Head of caudate nucleus (tissue), 42 donors: ENCODE measurements at regions not wholly inside any gene's neighbourhood (a gene's known extent, or its start where the extent isn't known, plus 50 kb on each side); places are given as distances from the start of the nearest gene placed in this dataset.

Experiments used
- DNase-seq, 42 donors: peaks; one replicate each; pipeline versions ENCODE4 v3.0.0 to v3.0.0-alpha.2; 2020 to 2021; ENCODE audit warnings: mixed read lengths in 7 of 42
- intact Hi-C: fragments of 100-400 bp; cut with DNase I; formaldehyde crosslinking; loops from one replicate; pipeline ENCODE4 v1.15.0; 2022

DNA sequence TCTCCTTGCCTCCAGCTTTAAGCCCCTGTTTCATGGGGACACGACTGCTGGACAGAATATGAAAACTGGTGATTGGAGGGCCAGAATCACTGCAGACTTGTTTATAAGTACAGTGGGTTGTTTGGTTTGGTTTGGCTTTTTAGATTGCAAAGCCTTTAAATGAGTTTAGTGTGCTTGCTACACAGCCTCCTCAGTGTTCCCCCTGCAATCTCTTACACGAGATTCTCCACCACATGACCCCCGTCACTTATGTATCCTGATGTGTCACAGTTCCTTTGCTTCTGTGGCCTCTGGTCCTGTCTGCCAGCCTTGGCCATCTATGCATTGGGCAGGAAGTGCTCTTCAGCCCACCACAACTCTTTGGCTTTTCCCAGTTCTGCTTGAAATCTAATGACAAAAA is 103.7 kb upstream of the ANKRD1 start:
- intact Hi-C loops, result no loop called here
- DNase-seq, result peak in 1 of 42 donors; percentile 33

DNA sequence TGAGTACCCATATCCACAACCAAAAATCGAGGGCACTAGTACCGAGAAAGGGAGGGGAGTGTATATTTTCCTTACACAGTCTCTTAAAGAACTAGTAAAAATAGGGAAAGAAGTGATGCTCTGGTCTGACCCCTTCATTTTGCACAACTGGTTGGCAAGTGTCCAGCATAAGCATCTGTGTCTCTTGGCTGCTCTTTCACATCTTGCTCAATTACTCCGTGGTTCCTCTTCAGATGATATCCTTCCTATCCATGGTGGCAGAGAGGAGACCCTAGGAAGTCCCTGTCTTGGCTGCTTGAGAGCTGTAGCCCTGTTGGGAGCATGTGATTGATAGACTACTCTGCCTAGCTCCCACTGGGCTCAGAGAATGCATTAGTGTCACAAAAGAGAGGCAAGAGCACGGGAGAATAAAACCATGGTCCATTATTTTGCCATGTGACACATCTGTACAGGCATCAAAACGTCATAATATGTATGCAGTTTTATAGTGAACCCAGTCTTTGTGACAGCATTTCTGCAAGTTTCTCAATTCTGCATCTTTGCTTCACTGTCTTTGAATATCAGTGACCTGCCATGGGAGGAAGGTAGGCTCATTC is 111.8 kb upstream of the ANKRD1 start:
- intact Hi-C loops, result no loop called here
- DNase-seq, result peak in 7 of 42 donors; percentile 19 to 50 (median 37)

DNA sequence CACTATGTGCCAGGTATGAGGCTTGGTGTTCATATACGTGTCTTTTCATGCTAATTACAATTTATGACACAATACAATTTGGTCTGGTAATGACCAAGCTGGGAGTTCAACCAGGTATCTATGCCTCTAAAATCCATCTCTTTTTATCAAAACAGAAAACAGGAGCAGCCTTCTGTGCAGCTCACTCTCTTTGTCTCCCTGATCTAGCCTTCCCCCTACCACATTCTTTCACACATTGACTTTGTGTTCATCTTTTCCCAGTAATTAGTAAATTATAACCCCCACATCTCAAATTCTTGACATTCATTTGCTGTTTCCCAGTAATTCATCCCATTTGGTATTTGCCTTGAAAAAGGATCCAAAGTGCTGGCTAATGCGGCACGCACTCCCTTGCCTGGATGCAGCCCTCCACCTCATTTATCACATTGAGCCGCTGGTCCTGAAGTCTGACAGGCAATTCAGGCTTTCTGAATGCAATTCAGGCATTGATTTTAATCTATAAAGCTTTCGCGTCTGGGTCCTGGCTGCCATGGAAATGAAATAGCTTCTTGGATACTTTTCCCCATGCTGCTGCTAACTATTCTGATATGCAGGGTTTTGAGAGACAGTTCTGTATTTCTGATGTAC is 112.5 kb upstream of the ANKRD1 start:
- no peak for DNase-seq
- intact Hi-C loops, result no loop called here

DNA sequence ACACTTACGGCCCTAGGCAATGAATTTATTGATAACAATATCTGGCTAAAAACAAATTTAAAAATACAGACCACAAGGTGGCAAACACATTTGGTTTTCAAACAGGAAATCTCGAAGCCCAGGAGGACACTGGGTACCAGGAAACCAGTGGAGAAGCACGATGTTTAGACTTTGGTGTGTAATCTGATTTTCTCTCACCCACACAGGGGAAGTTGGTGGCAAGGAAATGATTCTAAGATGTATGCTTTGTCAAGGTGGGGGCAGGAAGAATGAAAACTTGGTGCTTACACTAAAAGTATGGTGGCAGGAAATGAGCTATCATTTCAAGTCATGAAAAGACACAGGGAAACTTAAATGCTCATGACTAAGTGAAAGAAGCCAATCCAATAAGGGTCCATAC is 113.2 kb upstream of the ANKRD1 start:
- intact Hi-C loops, result no loop called here
- DNase-seq, result no peak

DNA sequence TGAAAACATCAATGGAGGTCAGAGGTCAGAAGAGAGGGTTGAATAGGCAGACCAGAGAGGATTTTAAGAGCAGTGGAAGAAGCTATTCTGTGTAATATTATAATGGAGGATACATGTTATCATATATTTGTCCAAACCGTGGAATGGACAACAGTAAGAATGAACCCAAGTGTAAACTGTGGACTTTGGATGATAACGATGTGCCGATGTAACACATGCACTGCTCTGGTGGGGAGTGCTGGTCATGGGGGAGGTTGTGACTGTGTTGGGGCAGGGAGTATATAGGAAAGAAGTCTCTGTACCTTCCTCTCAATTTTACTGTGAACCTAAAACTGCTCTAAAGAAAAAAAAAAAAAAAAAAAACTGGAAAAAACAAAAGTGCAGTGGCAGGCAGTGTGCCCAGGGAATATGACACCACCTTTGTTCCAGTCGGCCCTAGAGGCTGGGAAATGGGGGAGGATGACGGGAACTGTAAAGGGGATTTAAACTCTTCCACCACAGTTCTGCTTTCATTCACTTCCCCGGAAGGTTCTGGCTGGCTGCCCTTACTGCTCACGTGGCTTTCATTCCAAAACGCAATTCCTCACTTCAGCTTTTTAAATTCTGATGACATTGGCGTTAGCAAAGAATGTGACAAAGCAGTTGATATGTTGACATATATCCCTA is 113.7 kb upstream of the ANKRD1 start:
- intact Hi-C loops, result no loop called here
- peak in 40 of 42 donors; percentile 16 to 81 (median 52) for DNase-seq

DNA sequence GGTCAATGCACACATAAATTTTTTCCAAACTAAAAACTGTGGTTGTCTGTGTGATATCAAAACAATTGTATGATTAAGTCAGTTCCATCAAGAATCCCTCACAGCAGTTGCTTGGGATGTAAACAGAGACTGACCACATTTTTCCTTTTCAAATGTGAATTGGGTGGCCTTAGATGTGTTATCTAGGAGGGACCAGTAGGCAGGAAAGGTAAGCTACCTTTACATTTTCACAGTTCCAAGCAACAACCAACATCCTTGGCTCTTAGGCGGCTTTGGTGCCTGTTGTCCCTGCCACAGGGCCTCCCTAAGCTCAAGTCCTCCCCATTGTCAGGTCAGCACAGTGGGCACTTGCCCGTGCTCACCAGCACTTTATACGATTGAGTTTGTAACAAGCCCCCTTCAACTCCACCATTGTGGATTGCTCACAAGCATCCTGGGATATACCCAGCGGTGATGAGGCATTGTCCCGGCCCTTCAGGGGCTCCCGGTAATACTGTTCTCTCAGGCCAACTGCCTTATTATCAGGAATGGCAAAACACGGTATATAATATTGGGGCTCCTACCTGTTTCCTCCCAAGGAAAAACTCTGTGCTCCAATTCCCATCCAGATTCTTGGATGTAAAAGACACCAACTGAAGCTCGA is 114.9 kb upstream of the ANKRD1 start:
- intact Hi-C loops, result no loop called here

DNA sequence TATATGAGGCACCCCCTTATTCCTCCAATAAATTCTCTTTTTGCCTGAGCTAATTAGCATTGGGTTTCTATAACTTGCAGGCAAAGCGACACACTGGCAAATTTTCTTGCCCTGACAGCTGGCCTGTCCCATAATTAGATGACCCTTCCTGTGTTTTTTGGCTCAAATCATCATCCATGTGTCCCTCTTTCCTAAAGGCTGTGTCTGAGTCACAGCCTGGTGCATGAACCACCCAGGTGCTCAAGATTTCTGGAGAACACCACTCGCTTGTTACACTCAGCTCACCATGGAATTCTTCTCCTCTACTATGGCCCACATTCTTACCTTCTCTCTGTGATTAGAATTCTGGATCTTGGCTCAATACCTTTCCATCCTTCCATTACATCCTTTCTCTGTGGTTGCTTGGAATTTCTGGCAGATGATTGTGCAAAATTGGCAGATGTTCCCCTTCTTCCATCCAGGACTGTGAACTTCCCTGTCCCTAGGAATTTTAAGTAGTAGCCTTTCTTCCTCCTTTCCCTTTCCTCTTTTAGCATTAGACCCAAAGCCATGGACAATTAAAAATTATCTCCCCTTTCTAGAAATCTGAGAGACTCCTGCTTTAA is 116.0 kb upstream of the ANKRD1 start:
- DNase-seq, result no peak
- intact Hi-C loops, result no loop called here

More for the DNA sequence above, 114.9 kb upstream of the ANKRD1 start:
- no peak for DNase-seq

DNA sequence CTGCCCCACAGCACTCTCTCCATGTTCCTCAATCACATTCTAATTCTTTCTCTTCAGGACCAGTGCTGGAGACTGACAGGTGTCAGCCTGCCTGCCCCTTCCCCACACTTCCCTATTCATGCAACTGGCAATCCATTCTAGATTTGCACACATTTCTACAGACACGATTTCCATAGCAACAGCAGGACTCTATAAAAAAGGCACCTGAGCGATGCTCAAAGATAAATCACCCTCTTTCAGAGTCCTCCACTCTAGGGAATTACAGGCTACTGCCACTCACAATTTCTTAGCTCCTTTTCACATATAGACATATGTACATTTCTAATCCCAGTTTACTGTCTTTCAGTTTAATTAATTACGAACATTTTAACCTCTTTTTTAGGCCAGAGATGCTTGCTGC is 118.1 kb upstream of the ANKRD1 start:
- intact Hi-C loops, result no loop called here

DNA sequence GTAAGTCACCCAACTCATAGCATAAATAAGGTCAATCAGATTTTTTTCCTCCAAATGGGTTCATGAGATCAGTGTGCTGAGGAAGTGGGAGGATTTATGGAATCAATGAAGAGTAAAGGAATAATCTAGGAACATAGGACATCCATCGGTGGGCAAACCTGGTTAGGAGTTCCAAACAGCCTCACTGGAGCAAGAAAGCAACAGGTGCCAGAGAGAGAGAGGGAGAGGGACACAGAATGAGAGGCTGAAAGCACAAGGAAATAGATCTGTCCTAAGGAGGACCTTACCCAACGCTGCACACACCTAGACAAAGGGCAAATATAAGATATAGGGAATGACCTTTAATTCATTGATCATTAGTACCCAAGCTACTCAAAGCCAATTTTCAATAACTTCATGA is 119.5 kb upstream of the ANKRD1 start:
- intact Hi-C loops, result no loop called here
- DNase-seq, result no peak

More for the DNA sequence above, 118.1 kb upstream of the ANKRD1 start:
- no peak for DNase-seq

DNA sequence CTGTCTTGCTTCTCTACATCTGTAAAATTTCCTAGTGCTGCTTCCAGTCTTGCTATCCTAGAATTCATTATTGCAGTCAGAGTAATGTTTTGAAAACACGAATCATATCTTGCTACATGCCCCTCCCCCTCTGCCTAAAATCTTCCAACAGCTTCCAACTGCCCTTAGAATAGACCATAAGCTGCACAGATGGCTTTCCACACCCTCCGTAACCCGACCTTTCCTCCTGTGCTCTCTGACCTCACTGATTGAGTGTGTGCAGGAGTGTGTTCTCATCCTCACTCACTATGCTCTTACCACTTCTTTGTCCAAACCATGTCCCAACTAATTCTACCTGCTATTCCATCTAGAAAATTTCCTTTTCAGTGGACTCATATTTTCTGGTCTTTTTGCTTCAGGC is 121.2 kb upstream of the ANKRD1 start:
- intact Hi-C loops, result no loop called here
- DNase-seq, result no peak

DNA sequence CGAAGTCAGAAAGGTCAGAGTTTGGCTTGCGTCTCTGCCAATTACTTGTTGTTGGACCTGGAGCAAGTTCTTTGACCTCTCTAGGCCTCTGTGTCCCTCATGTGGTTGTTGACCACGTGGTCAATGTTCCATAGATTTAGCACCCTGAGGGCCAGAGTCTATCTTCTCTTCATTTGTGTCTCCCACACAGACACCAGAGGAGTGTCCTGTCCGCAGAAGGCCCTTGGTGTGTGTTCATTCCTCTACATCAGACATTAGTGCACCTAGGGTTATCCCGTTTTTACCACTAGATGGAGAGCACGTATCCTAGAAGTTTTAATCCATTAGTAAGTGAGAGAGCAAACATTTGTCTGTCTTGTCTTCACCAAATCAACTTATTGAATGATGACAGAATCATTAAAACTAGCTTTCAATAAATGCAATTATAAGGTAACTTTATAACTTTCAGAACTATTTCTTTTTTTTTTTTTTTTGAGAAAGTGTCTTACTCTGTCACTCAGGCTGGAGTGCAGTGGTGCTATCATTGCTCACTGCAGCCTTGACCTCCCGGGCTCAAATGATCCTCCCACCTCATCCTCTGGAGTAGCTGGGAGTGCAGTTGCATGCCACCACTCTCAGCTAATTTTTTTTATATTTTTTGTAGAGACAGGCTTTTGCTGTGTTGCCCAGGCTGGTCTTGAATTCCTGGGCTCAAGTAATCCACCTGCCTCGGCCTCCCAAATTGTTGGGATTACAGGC is 122.5 kb upstream of the ANKRD1 start:
- intact Hi-C loops, result no loop called here
- DNase-seq, result peak in 1 of 42 donors; percentile 40

DNA sequence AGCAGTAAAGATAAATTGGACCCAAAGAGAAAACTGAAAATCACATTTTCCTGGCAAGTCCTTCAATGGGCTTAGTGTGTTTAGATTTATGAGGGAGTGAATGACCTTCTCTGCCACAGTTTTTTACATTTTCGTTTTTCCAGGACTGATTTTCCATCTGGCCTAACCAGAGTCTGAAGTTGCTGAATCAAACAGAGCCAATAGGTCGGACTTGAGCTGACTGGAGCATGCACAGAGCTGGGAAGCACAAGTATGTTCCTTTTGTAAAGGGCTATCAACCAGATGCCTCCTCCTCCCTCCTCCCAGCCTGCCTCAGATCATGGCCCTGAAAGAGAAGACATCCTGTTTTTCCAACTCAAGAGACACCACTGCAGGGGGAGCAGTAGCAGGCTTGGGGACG is 126.0 kb upstream of the ANKRD1 start:
- intact Hi-C loops, result no loop called here
- DNase-seq, result no peak

DNA sequence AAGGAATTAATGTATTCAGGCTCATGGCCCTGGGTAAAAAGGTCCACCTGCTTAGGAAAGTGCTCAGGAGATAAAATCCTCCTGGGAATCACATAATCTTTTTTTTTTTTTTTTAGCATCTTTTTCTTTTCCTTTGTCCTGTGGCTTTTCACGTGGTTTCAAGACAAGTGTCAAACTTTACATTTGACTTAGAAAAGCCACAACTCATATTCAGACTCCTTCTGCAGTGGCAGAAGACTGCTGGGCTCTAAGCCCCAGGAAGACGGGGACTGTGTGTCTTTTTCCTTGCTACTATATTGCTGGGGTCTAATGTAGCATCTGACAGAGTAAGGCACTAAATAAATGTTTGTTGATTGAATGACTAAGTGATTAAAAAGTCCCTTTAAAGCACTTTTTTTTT is 127.5 kb upstream of the ANKRD1 start:
- intact Hi-C loops, result no loop called here
- no peak for DNase-seq

DNA sequence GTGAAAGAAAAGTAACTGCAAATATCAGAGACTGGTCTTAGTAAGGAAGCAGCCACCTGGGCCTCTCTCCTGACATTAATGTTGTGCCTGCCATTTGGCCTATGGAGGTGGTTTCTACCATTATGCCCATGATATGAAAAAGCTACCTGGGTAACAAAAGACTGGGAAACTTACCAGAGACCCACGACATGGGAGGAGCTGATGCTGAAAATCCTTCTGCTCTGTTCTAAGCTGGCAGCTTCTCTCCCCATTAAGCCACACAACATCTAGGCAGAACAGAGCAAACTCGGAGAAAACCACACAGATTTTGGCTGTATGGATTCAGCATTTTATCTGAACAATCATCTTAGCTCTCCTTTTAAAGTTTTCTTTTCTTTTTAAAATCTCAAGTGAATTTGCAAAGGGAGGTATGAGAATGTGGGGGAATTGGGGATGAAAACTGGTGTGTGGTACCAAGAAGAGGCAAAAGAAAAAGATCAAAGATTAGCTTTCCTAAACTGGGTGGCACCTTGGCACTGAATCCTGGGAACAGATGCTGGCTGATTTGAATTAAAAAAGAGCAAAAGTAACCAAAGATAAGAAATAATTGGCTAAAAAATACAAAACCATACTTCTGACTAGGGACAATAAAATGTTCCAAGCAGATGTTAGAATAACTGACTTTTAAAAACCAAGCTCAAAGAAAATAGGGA is 128.6 kb upstream of the ANKRD1 start:
- no peak for DNase-seq
- intact Hi-C loops, result no loop called here

DNA sequence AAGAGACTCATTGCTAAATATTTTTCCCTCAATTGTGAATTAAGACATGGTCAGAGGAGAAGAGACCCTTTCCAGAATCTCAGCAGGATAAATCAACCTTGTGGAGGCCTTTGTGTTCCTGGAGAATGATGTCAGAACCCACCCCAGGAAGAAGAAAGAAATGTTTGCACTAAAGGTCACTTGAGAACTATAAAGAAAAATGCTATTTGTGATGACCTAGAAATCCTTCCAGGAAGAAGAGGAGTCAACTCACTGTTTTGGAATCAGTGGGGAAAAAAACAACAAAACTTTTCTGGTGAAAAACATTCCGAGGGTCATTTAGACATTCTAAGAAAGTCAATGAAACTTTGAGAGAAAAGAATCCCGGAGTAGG is 129.1 kb upstream of the ANKRD1 start:
- no peak for DNase-seq
- intact Hi-C loops, result no loop called here

DNA sequence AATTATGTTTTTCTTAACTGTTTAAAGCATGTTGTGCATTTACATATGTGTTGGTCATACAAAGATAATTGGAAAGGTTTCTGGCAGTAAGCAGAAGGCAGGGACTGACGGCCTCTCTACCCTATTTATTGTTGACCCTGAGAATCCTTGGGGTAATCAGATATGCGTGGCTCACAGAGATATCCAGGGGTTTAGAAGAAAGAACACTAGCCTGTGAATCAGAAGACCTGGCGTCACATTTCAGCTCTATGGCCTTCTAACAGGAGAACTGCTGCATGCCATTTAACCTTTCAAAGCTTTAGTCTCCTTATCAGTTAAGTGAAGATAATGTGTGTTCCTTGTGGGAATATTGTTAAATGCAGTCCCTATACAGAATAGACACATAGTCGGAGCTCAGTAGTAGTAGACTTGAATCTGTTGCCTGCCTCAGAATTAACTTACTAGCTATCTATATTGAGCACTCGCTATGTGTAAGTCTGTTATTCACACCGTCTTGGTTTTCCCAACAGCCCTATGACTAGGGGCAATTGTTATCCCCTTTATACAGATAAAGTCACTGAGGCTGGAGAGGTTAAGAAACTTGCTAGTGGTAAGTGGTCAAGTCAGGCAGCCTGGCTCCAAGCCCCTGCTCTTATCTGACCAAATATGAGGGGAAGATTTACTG is 129.6 kb upstream of the ANKRD1 start:
- intact Hi-C loops, result no loop called here
- no peak for DNase-seq

DNA sequence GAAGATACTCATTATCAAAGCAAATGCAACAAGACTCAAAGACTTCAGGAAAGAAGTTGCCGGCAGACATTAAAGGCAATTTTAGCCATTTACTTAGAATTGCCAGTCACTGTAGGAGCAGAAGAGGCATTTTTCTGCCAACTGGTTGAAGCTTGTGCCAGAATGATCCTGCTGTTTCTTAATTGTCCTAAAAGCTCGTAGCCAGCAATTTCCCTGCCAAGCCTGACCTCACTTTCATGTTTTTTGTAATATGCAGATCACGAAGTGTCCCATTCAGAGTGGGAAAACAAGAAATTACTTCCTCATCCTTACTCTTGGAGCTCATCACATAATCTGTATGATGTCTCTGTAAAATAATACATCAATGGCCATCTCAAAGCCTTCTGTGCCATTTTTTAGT is 130.9 kb upstream of the ANKRD1 start:
- intact Hi-C loops, result no loop called here
- DNase-seq, result peak in 32 of 42 donors; percentile 15 to 81 (median 47)

DNA sequence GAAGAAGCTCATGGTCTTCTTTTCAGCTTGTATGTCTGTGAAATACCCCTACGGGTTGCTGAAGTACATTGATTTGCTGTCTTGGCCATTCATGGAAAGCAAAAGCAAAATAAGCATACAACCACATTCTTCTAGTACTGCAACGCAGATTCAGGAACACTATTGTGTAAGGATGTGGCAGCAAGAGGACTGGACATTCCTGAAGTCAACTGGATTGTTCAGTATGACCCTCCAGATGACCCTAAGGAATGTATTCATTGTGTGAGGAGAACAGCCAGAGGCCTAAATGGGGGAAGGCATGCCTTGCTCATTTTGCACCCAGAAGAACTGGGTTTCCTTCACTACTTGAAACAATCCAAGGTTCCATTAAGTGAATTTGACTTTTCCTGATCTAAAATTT is 133.4 kb upstream of the ANKRD1 start:
- intact Hi-C loops, result no loop called here
- no peak for DNase-seq
